GM12864 (cell line): ENCODE measurements at regions not wholly inside any gene's neighbourhood (a gene's known extent, or its start where the extent isn't known, plus 50 kb on each side); places are given as distances from the start of the nearest gene placed in this dataset.

Experiments used
- DNase-seq: peaks from one replicate; pipeline ENCODE4 v3.0.0-alpha.2; 2011; ENCODE audit warnings: low read depth
- H3K4me3 ChIP-seq: 2 replicates; pipeline ENCODE4 v1.5.1; 2011; ENCODE audit warnings: mild to moderate bottlenecking, low read depth, low read length, control low read depth
- TF ChIP-seq, protein P1 (sequence below): IDR thresholded peaks from 2 replicates; pipeline ENCODE4 v1.5.1; 2011; ENCODE audit warnings: low read depth, mild to moderate bottlenecking, moderate library complexity, low read length, control low read depth, inconsistent platforms; ENCODE audit errors: missing control alignments

DNA sequence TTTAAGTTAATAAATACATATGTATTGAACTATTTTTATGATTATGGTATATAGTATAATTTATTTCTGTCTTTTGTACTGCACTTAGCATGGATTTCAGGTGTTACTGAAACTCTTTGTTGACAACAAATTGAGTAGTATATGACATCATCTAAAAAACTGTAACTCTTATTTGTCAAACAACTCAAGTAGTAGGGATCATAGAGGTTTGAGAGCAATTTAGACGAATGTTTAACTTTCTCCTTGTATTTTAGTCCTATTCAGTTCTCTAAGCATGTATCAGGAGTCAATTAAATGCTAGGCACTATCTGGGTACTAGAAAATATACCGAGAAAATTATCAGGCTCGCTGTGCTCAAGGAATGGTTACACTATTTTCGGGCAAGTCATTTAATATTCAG, 595.2 kb downstream of the METTL15 start:
- no peak for DNase-seq
- TF ChIP-seq, protein P1, sequence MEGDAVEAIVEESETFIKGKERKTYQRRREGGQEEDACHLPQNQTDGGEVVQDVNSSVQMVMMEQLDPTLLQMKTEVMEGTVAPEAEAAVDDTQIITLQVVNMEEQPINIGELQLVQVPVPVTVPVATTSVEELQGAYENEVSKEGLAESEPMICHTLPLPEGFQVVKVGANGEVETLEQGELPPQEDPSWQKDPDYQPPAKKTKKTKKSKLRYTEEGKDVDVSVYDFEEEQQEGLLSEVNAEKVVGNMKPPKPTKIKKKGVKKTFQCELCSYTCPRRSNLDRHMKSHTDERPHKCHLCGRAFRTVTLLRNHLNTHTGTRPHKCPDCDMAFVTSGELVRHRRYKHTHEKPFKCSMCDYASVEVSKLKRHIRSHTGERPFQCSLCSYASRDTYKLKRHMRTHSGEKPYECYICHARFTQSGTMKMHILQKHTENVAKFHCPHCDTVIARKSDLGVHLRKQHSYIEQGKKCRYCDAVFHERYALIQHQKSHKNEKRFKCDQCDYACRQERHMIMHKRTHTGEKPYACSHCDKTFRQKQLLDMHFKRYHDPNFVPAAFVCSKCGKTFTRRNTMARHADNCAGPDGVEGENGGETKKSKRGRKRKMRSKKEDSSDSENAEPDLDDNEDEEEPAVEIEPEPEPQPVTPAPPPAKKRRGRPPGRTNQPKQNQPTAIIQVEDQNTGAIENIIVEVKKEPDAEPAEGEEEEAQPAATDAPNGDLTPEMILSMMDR, result no peak
- no peak overlapping the region for H3K4me3 ChIP-seq

DNA sequence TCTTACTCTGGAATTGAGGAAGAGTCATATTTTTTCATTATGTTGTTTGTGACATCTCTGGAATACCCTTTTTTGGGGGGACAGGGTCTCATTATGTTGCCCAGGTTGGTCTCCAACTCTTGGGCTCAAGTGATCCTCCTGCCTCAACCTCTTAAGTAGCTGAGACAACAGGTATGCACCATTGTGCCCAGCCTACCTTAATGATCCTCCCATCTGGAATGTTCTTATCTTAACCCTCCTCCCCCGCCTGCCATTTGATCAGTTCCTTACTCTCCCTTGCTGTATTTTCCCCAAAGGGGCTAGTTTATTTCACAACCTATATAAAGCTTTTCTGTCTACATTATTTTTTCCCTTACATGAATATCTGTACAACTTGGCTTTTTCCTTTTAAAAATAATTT, 594.7 kb downstream of the METTL15 start:
- DNase-seq, result no peak
- H3K4me3 ChIP-seq, result no peak overlapping the region
- TF ChIP-seq, protein P1, result no peak

DNA sequence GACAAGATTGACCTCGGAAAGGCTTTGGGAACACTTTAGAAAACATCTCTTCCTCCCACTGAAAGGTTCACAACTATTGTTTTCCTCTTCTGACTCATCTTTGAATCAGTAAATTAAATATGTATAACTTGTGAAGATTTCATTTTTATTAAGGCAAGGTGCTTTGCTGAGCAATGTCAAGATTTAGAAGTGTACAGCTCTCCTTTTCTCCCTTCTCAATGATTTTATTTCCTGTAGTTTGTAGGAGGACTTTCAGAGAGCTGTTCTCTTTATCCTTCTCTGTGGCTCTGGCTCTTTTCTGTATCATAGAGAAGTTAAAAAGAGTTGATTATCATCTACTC, 594.2 kb downstream of the METTL15 start:
- no peak for DNase-seq
- no peak overlapping the region for H3K4me3 ChIP-seq
- TF ChIP-seq, protein P1, result no peak

DNA sequence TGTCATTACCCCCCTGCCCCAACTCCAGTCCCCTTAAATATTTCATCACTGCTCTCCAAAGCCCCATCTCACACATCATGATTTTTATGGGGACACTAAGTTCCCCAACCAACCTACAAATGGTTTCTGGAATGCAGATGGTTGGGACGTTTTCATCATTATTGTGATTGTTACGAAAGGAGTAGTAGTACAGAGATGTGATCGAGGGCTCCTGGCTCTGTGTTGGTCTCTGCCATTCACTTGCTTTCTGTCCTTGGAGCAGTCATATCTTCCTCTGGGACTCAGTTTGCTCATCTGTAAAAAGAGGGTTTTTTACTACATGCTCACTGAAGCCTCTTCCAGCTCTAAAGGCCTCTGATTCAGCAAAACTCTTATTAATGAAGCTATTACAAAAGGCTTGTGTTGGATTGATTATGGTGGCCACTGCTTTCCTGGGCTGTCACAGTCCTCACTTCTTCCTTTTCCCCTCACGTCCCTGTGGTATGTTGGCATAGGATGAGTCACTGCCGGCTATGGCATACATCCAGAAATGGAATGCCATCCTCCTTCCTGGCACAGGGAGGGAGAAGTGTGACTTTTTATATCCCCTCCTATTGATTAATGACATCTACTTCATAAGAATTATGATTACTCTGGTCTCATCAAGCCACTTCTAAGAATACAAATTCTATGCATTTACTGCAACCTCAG, 593.7 kb downstream of the METTL15 start:
- TF ChIP-seq, protein P1, result no peak
- no peak overlapping the region for H3K4me3 ChIP-seq
- DNase-seq, result no peak

DNA sequence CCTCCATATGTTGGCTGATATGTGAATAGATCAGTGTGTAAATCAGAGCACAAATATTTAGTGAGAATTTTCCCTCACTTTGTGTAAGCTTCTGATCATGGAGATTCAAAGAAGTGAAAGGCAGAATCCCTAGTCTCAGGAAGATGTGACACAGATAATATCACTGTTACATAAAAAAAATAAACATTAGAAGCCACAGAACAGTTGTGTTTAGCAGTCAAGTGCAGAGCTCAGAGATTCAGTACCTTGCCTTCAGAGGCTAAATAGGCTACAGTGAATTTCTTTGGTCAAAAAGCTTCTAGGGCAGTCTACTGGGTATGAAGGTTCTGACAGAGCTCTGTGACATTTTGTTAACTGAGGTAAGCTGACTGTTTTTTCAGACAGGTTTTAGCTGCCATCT, 591.5 kb downstream of the METTL15 start:
- no peak overlapping the region for H3K4me3 ChIP-seq
- TF ChIP-seq, protein P1, result no peak
- no peak for DNase-seq

DNA sequence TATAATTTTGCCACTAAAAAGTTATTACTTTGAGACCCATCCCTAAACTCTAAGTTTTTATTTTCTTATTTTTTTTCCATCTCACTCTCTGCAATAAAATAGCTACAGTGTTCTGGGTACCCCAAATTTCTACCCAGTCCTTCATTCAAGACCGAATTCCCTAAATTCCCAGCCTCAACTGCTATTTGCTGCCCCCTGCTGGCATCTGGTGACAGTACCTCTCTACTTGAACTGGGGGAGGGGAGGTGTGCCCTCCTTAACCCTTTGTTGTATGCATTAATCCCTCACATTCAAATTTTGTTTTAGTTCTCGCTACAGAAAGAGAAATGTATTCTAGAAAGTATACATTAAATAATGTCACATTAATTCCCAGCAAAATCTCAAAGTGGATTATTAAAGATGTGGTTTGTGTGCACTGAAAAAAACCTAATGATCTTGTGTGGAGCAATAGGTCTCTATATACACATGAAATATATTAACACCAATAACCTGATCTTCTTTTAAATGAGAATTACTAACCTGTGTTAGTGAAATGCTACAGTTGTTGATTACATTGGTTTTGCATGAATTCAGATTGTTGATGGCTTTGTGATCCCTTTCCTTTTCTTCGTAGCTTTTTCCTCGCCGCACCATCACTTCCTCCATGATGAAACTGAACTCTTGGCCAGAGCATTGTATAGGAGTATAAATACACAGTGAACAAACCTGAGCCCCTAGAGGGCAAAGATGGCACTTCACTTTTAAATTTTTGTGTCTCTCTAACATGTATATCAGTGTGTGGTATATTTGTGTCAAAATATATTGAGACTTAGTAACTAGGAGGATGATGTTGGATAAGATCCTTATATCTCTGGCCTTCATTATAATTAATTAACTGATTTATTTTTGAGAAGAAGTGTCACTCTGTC, 590.0 kb downstream of the METTL15 start:
- TF ChIP-seq, protein P1, result peak; percentile 76
- DNase-seq, result no peak
- H3K4me3 ChIP-seq, result no peak overlapping the region

DNA sequence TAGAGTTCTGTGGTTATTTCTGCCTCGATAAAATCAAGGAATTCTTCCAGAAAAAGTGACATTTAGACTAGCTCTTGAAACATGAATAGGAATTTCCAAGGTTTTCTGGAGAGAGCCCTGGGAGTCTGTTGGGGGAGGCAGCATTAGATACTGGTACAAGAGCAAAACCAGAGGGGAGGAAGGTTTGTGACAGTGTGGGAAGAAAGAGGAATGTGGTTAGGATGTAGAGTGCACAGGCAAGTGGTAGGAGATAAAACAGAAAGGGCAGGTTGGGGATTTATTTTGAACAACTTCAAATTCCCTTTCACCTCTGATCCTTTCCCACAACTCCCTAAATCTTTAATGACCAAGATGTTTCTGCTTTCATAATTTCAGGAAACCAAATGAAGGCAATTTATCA, 588.4 kb downstream of the METTL15 start:
- no peak overlapping the region for H3K4me3 ChIP-seq
- TF ChIP-seq, protein P1, result no peak
- no peak for DNase-seq
